HepG2 (cell line): ENCODE measurements at regions not wholly inside any gene's neighbourhood (a gene's known extent, or its start where the extent isn't known, plus 50 kb on each side); places are given as distances from the start of the nearest gene placed in this dataset.

Source experiments
- ATAC-seq: fragments of 200-7000 bp; cut with Tn5 transposase; 3 replicates; pipeline ENCODE4 v1.9.1; 2020; ENCODE audit warnings: mild to moderate bottlenecking, moderate library complexity
- BruUV-seq: library from RNA; stranded (reverse); fragments of 400-500 nt; replicated peaks from 2 replicates; lab custom pipeline; 2021; lab: Mats Ljungman, UMichigan
- CTCF ChIA-PET: fragments of 300-600 bp; formaldehyde crosslinking; extraction: SDS; loops from one replicate; lab custom pipeline; 2021; ENCODE audit warnings: low total read pairs, inconsistent platforms, low intra/inter-chr PET ratio; lab: Yijun Ruan, JAX
- POLR2A ChIA-PET: fragments of 350-600 bp; sonication (Branson Sonifier 250); formaldehyde crosslinking; loops from one replicate; lab custom pipeline; 2020; ENCODE audit warnings: antibody characterized with exemption, inconsistent platforms; lab: Yijun Ruan, JAX
- DNase-seq: peaks from one replicate; pipeline ENCODE4 v3.0.0-alpha.2; 2015; ENCODE audit warnings: low spot score
- FAIRE-seq: peaks from 3 replicates; lab custom pipeline; 2011; peaks lifted over from hg19 to GRCh38; lab: Jason Lieb, UNC
- H2AFZ ChIP-seq: one replicate; pipeline ENCODE4 v1.6.1; 2011; ENCODE audit warnings: low read length, inconsistent platforms
- H3K27ac ChIP-seq: fragments of 300-600 bp; 3 replicates; pipeline ENCODE4 v1.8.0; 2011; ENCODE audit warnings: mixed run types, mild to moderate bottlenecking, mixed read lengths, low read length, inconsistent platforms; ENCODE audit not compliant: insufficient read depth; ENCODE audit errors: extremely low read length
- H3K27me3 ChIP-seq, 2 experiments: fragments of 200-600 bp in 1 of 2; 2 replicates in 1 of 2; 3 replicates in 1 of 2; pipeline versions ENCODE4 v1.6.0 to v1.8.0; 2011; ENCODE audit warnings: low read length in 2 of 2, mild to moderate bottlenecking in 2 of 2, moderate library complexity in 2 of 2, inconsistent platforms in 1 of 2; ENCODE audit not compliant: insufficient read depth in 2 of 2, control insufficient read depth in 1 of 2
- H3K36me3 ChIP-seq, 2 experiments: fragments of 200-600 bp in 1 of 2; replicated peaks in 1 of 2; 2 replicates in 1 of 2; 3 replicates in 1 of 2; pipeline versions ENCODE4 v1.5.1 to v1.8.0; 2011; ENCODE audit warnings: low read length in 2 of 2, inconsistent platforms in 1 of 2; ENCODE audit not compliant: insufficient read depth in 2 of 2, control insufficient read depth in 1 of 2
- H3K4me1 ChIP-seq: 2 replicates; pipeline ENCODE4 v1.5.1; 2012; ENCODE audit warnings: low read length, inconsistent platforms; ENCODE audit not compliant: insufficient read depth
- H3K4me2 ChIP-seq: 2 replicates; pipeline ENCODE4 v1.6.0; 2011; ENCODE audit warnings: low read depth, low read length, inconsistent platforms
- H3K4me3 ChIP-seq, 3 experiments: fragments of 200-600 bp in 1 of 3; sonication (generic), shearing (Covaris generic) in 1 of 3; replicated peaks in 1 of 3; 2 replicates each; pipeline ENCODE4 v1.5.1; 2011 to 2016; ENCODE audit warnings: low read length in 3 of 3, inconsistent platforms in 2 of 3, low read depth in 2 of 3, mild to moderate bottlenecking in 2 of 3, control low read depth in 1 of 3, mixed read lengths in 1 of 3; ENCODE audit not compliant: insufficient read depth in 1 of 3
- H3K79me2 ChIP-seq: one replicate; pipeline ENCODE4 v1.6.1; 2011; ENCODE audit warnings: low read length, inconsistent platforms; ENCODE audit not compliant: insufficient read depth
- H3K9ac ChIP-seq: 2 replicates; pipeline ENCODE4 v1.6.0; 2011; ENCODE audit warnings: mild to moderate bottlenecking, low read depth, low read length, inconsistent platforms; ENCODE audit not compliant: insufficient read depth
- H3K9me3 ChIP-seq: 2 replicates; pipeline ENCODE4 v1.5.1; 2012; ENCODE audit warnings: mild to moderate bottlenecking, low read length
- H4K20me1 ChIP-seq: 2 replicates; pipeline ENCODE4 v1.6.0; 2011; ENCODE audit warnings: inconsistent platforms, mild to moderate bottlenecking, low read length, moderate library complexity; ENCODE audit not compliant: insufficient read depth
- CREM ChIP-seq, 2 experiments: sonication (generic) in 1 of 2; formaldehyde crosslinking in 1 of 2; IDR thresholded peaks; 2 replicates each; pipeline versions ENCODE4 v1.4.0 to v1.6.1; 2016 to 2020; ENCODE audit warnings: antibody characterized with exemption in 1 of 2, mild to moderate bottlenecking in 1 of 2, missing genetic modification reagents in 1 of 2
- FOXP4 ChIP-seq: sonication (generic); formaldehyde crosslinking; IDR thresholded peaks from 2 replicates; pipeline ENCODE4 v1.4.0; 2020; ENCODE audit warnings: missing genetic modification reagents
- LRRFIP1 ChIP-seq: sonication (generic); formaldehyde crosslinking; conservative IDR thresholded peaks from 2 replicates; pipeline ENCODE4 v1.4.0; 2020; ENCODE audit warnings: missing genetic modification reagents
- PRPF4 ChIP-seq: fragments of 200-400 bp; formaldehyde crosslinking; IDR thresholded peaks from 2 replicates; pipeline ENCODE4 v1.6.1; 2016; ENCODE audit warnings: low read length, low read depth; ENCODE audit not compliant: poor library complexity, severe bottlenecking
- RBFOX2 ChIP-seq: fragments of 200-400 bp; formaldehyde crosslinking; IDR thresholded peaks from 2 replicates; pipeline ENCODE4 v1.6.1; 2017; ENCODE audit warnings: low read depth, mild to moderate bottlenecking, low read length
- RXRA ChIP-seq: sonication (generic); formaldehyde crosslinking; IDR thresholded peaks from 2 replicates; pipeline ENCODE4 v1.5.1; 2020; ENCODE audit warnings: missing genetic modification reagents
- SATB2 ChIP-seq: sonication (generic); formaldehyde crosslinking; IDR thresholded peaks from 2 replicates; pipeline ENCODE4 v1.5.0; 2020; ENCODE audit warnings: missing genetic modification reagents
- SRF ChIP-seq: IDR thresholded peaks from 2 replicates; pipeline ENCODE4 v1.6.1; 2011; ENCODE audit warnings: mild to moderate bottlenecking, low read depth, low read length, moderate library complexity
- TGIF2 ChIP-seq: IDR thresholded peaks from 2 replicates; pipeline ENCODE4 v1.6.1; 2016; ENCODE audit warnings: control low read depth, missing compliant biosample characterization
- ZBTB8A ChIP-seq: sonication (generic); formaldehyde crosslinking; IDR thresholded peaks from 2 replicates; pipeline ENCODE4 v1.4.0; 2020; ENCODE audit warnings: mild to moderate bottlenecking, low read depth, missing genetic modification reagents, borderline replicate concordance
- ZGPAT ChIP-seq: IDR thresholded peaks from 2 replicates; pipeline ENCODE4 v1.6.1; 2016; ENCODE audit warnings: mild to moderate bottlenecking
- ZNF292 ChIP-seq: sonication (generic); formaldehyde crosslinking; IDR thresholded peaks from 2 replicates; pipeline ENCODE4 v1.8.1; 2022; ENCODE audit warnings: mild to moderate bottlenecking, low read depth, missing genetic modification reagents, borderline replicate concordance
- ZSCAN12 ChIP-seq: sonication (generic); formaldehyde crosslinking; IDR thresholded peaks from 2 replicates; pipeline ENCODE4 v1.9.0; 2021; ENCODE audit warnings: mild to moderate bottlenecking, missing genetic modification reagents
- WGBS: methylation state at CpG from one replicate; pipeline ENCODE4 v1.1.6; 2017; ENCODE audit warnings: low lambda C conversion rate; 5-methylcytosine and 5-hydroxymethylcytosine counted together
- in situ Hi-C: cut with HindIII; loops from 2 replicates; pipeline ENCODE4 v1.10.0; 2017; ENCODE audit warnings: low pct_unique_long_range_greater_than_20kb; ENCODE audit not compliant: extremely low pct_ligation_motif_present
- intact Hi-C: fragments of 100-400 bp; cut with micrococcal nuclease; formaldehyde crosslinking; loops from one replicate; pipeline ENCODE4 v1.10.0; 2022; ENCODE audit not compliant: unreplicated experiment

DNA sequence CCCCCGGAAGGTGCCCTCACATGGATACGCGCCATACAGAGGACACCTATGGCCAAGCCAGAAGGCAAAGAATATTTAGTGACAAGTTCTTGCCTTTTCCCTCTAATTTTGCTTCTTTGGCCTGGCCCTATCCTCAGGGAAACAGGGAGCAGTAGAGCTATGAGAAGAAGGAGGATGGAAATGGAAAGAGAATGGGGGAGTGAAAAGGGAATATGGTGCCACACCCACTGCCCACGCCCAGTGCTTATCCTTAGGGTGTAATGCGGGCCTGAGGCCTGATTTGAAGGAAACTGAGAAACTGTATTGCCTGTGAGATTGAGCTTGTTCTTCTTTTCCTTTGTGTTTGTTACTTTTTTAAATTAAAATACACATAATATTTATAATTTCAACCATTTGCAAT lies 255.1 kb downstream of the HS3ST3A1 start:
- Histone ChIP-seq H2AFZ (no peak overlapping the region), H3K9ac (no peak overlapping the region), H3K36me3 (no peaks in the 10 kb centered on the region), H3K4me2 (no peak overlapping the region), H3K27me3 (no peaks in the 10 kb centered on the region), H3K4me1 (peaks cover 23% of the 10 kb centered on the region), H3K4me3 (no peak overlapping the region), H4K20me1 (no peaks in the 10 kb centered on the region), H3K79me2 (no peaks in the 10 kb centered on the region), H3K27ac (no peak overlapping the region), H3K9me3 (no peaks in the 10 kb centered on the region)
- intact Hi-C loops, result no loop called here
- POLR2A ChIA-PET, result no interaction called here
- ATAC-seq (no peak), FAIRE-seq (no peak), DNase-seq (no peak)
- CTCF ChIA-PET, result no interaction called here
- WGBS, result 58% methylated on average over 5 of the region's 5 CpGs
- TF ChIP-seq ZBTB8A (no peak), ZSCAN12 (no peak), CREM (IDR thresholded peaks at IDR 0.05) (no peak), CREM (CRISPR knock-in tag; IDR thresholded peaks at IDR 0.05) (no peak), PRPF4 (no peak), LRRFIP1 (CRISPR knock-in tag) (no peak), ZGPAT (CRISPR knock-in tag) (no peak), ZNF292 (CRISPR knock-in tag) (no peak), RBFOX2 (no peak), FOXP4 (no peak), SRF (no peak), RXRA (no peak), TGIF2 (CRISPR knock-in tag) (no peak), SATB2 (no peak)
- BruUV-seq, result no TSS peak
- in situ Hi-C loops, result no loop called here
